Kidney (tissue), 13 donors: ENCODE measurements at regions not wholly inside any gene's neighbourhood (a gene's known extent, or its start where the extent isn't known, plus 50 kb on each side); places are given as distances from the start of the nearest gene placed in this dataset.

Source experiments
- DNase-seq, 5 donors: peaks; one replicate each; pipeline ENCODE4 v3.0.0-alpha.2; 2013 to 2020
- FAIRE-seq: peaks from 2 replicates; lab custom pipeline; 2012; peaks lifted over from hg19 to GRCh38; lab: Jason Lieb, UNC
- H3K27ac ChIP-seq, 2 donors: one replicate each; pipeline ENCODE4 v1.7.0; 2013; ENCODE audit warnings: low read depth in 2 of 2, low read length in 2 of 2, inconsistent platforms in 1 of 2
- H3K27me3 ChIP-seq: one replicate; pipeline ENCODE4 v1.7.1; 2013; ENCODE audit warnings: low read length, inconsistent platforms; ENCODE audit not compliant: control insufficient read depth, insufficient read depth
- H3K36me3 ChIP-seq, 3 donors: one replicate each; pipeline versions ENCODE4 v1.7.0 to v1.7.1; 2013; ENCODE audit warnings: low read length in 3 of 3, control low read depth in 1 of 3, inconsistent platforms in 1 of 3; ENCODE audit not compliant: insufficient read depth in 3 of 3, control insufficient read depth in 2 of 3
- H3K4me1 ChIP-seq, 3 donors: one replicate each; pipeline versions ENCODE4 v1.7.0 to v1.7.1; 2013; ENCODE audit warnings: low read length in 3 of 3, inconsistent platforms in 1 of 3, low read depth in 1 of 3; ENCODE audit not compliant: control insufficient read depth in 2 of 3, insufficient read depth in 2 of 3
- H3K4me3 ChIP-seq, 3 donors: one replicate each; pipeline versions ENCODE4 v1.7.0 to v1.8.1; 2013; ENCODE audit warnings: low read length in 3 of 3, control low read depth in 1 of 3, inconsistent platforms in 1 of 3
- H3K9ac ChIP-seq, 3 donors: one replicate each; pipeline versions ENCODE4 v1.7.0 to v1.7.1; 2013; ENCODE audit warnings: low read length in 3 of 3, control low read depth in 1 of 3, inconsistent platforms in 1 of 3
- H3K9me3 ChIP-seq, 3 donors: one replicate each; pipeline versions ENCODE4 v1.7.0 to v1.7.1; 2013; ENCODE audit warnings: low read length in 3 of 3, control low read depth in 1 of 3, inconsistent platforms in 1 of 3; ENCODE audit not compliant: control insufficient read depth in 2 of 3, insufficient read depth in 1 of 3
- CTCF ChIP-seq: IDR thresholded peaks from 3 replicates; pipeline ENCODE4 v1.5.1; 2012; ENCODE audit warnings: mild to moderate bottlenecking, moderate library complexity, borderline replicate concordance; ENCODE audit not compliant: insufficient read depth; ENCODE audit errors: extremely low read depth
- intact Hi-C: fragments of 100-400 bp; cut with DNase I; formaldehyde crosslinking; loops from one replicate; pipeline ENCODE4 v1.11.1; 2022
- donor health status: control.
- donor health status: control.
- donor health status: control.
- donor health status: control.
- donor health status: control.
- donor health status: DM: yes; HTN: yes; CAD: no.
- donor health status: Normal renal cell carcinoma (clear cell type).

GRCh38 chr1:175871647-175872046, 128.3 kb upstream of the TNR start:
- H3K9me3 ChIP-seq: no peaks in the 10 kb centered on the region
- no peaks in the 10 kb centered on the region for H3K36me3 ChIP-seq
- H3K27me3 ChIP-seq: no peaks in the 10 kb centered on the region
- FAIRE-seq (no peak), DNase-seq (no peak)
- no peak overlapping the region for H3K27ac ChIP-seq
- no peak overlapping the region for H3K4me3 ChIP-seq
- H3K4me1 ChIP-seq: no peaks in the 10 kb centered on the region
- H3K9ac ChIP-seq: no peak overlapping the region
- intact Hi-C loops: no loop called here
- no peak for TF ChIP-seq CTCF

GRCh38 chr1:175870217-175870616, 126.8 kb upstream of the TNR start:
- no peak for TF ChIP-seq CTCF
- Histone ChIP-seq H3K9ac (no peak overlapping the region), H3K27ac (no peak overlapping the region), H3K27me3 (no peaks in the 10 kb centered on the region), H3K4me3 (no peak overlapping the region), H3K36me3 (no peaks in the 10 kb centered on the region), H3K4me1 (no peaks in the 10 kb centered on the region), H3K9me3 (no peaks in the 10 kb centered on the region)
- intact Hi-C loops: no loop called here
- DNase-seq (no peak), FAIRE-seq (no peak)

- H3K4me3 ChIP-seq: no peak overlapping the region
- DNase-seq (no peak), FAIRE-seq (no peak)
- H3K9ac ChIP-seq: no peak overlapping the region
- no peak overlapping the region for H3K27ac ChIP-seq
- TF ChIP-seq CTCF: no peak
- intact Hi-C loops: no loop called here
- no peaks in the 10 kb centered on the region for H3K27me3 ChIP-seq
- H3K4me1 ChIP-seq: no peaks in the 10 kb centered on the region
- no peaks in the 10 kb centered on the region for H3K9me3 ChIP-seq
- no peaks in the 10 kb centered on the region for H3K36me3 ChIP-seq
These were observed 123.4 kb upstream of the TNR start for GRCh38 chr1:175866776-175867175.
